ENCODE measurements at regions not wholly inside any gene's neighbourhood (a gene's known extent, or its start where the extent isn't known, plus 50 kb on each side); places are given as distances from the start of the nearest gene placed in this dataset.

DNA sequence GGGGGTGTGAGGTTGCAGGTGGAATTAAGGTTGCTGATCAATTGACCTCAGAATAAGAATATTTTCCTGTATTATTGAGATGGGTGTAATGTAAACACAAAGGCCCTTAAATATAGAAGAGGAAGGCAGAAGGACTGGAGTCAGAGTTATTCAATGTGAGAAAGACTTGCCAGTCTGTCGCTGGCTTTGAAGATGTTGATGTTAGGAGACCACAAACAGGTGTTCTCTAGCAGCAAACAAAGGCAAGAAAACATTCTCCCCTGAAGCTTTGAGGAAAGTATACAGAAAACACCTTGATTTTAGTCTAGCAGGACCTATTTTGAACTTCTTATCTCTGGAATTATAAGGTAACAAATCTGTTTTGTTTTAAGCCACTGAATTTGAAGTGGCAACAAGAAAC is 138.9 kb upstream of the PTPRK start:
- H3K4me3 ChIP-seq (ENCODE audit: low read depth, low read length, poor library complexity, severe bottlenecking): no peak overlapping the region
- BruUV-seq (replicated peaks): no TSS peak
- no peak for TF ChIP-seq CTCF (conservative IDR thresholded peaks at IDR 0.05; ENCODE audit: low read length)
- TF ChIP-seq EZH2phosphoT487 (IDR thresholded peaks at IDR 0.05; ENCODE audit: borderline replicate concordance, low read depth, low read length): no peak
- ChIA-PET CTCF (ENCODE audit: unreplicated experiment) (no interaction called here), POLR2A (no interaction called here)
- no peak for DNase-seq (ENCODE audit: low spot score)
- no peaks in the 10 kb centered on the region for H3K4me1 ChIP-seq (ENCODE audit: insufficient read depth, low read length, poor library complexity, severe bottlenecking)
- no peak overlapping the region for H2AFZ ChIP-seq (ENCODE audit: low read length)
- H3K9me2 ChIP-seq (ENCODE audit: insufficient read depth, low read length): no peaks in the 10 kb centered on the region
- intact Hi-C loops (cut with micrococcal nuclease; ENCODE audit: unreplicated experiment): no loop called here
- H3K36me3 ChIP-seq (ENCODE audit: insufficient read depth, low read length): no peaks in the 10 kb centered on the region
- H3K27ac ChIP-seq (ENCODE audit: low read depth, low read length, poor library complexity, severe bottlenecking): no peak overlapping the region
- H3K4me2 ChIP-seq (ENCODE audit: low read length): no peak overlapping the region
- H3K79me2 ChIP-seq (ENCODE audit: insufficient read depth, low read depth, low read length): no peaks in the 10 kb centered on the region
- H3K9me3 ChIP-seq (ENCODE audit: low read length): no peaks in the 10 kb centered on the region
- no peaks in the 10 kb centered on the region for H4K20me1 ChIP-seq (ENCODE audit: insufficient read depth, low read length)

DNA sequence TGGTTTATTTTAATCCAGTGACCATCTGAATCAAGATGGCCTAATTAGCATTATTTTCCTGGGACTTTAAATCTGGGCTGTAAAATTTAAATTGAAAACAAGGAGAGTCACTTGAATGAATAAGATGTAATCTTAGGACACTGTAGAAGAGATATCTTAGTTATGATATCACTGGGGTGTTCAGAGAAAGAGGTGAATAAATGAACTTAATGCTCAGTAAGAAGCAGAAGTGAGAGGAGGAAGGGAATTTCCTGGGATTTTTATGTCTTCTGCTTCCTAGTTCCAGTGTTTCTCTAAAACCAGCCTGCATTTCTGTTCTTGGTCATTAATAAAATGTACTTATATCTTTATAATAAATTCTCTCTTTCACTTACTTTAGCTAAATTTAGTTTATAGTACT is 136.8 kb upstream of the PTPRK start:
- Histone ChIP-seq H3K4me1 (ENCODE audit: insufficient read depth, low read length, poor library complexity, severe bottlenecking) (no peaks in the 10 kb centered on the region), H3K9me3 (ENCODE audit: low read length) (no peaks in the 10 kb centered on the region), H4K20me1 (ENCODE audit: insufficient read depth, low read length) (no peaks in the 10 kb centered on the region), H3K27ac (ENCODE audit: low read depth, low read length, poor library complexity, severe bottlenecking) (no peak overlapping the region), H3K9me2 (ENCODE audit: insufficient read depth, low read length) (no peaks in the 10 kb centered on the region), H3K79me2 (ENCODE audit: insufficient read depth, low read depth, low read length) (no peaks in the 10 kb centered on the region), H3K36me3 (ENCODE audit: insufficient read depth, low read length) (no peaks in the 10 kb centered on the region), H2AFZ (ENCODE audit: low read length) (no peak overlapping the region), H3K4me2 (ENCODE audit: low read length) (no peak overlapping the region), H3K4me3 (ENCODE audit: low read depth, low read length, poor library complexity, severe bottlenecking) (no peak overlapping the region)
- ChIA-PET CTCF (ENCODE audit: unreplicated experiment) (no interaction called here), POLR2A (interaction anchor here (0.6 kb wide), 1 partner anchor 42 kb away, joined by 4 read pairs; no protein-coding TSS in a partner anchor)
- intact Hi-C loops (cut with micrococcal nuclease; ENCODE audit: unreplicated experiment): no loop called here
- TF ChIP-seq EZH2phosphoT487 (IDR thresholded peaks at IDR 0.05; ENCODE audit: borderline replicate concordance, low read depth, low read length): no peak
- no peak for TF ChIP-seq CTCF (conservative IDR thresholded peaks at IDR 0.05; ENCODE audit: low read length)
- no peak for DNase-seq (ENCODE audit: low spot score)
- no TSS peak for BruUV-seq (replicated peaks)

- ChIA-PET POLR2A (interaction anchor here (1.5 kb wide), 1 partner anchor 16 kb away, joined by 3 read pairs; no protein-coding TSS in a partner anchor), CTCF (ENCODE audit: unreplicated experiment) (no interaction called here)
- no peak overlapping the region for H2AFZ ChIP-seq (ENCODE audit: low read length)
- H3K9me3 ChIP-seq (ENCODE audit: low read length): no peaks in the 10 kb centered on the region
- no peak overlapping the region for H3K27ac ChIP-seq (ENCODE audit: low read depth, low read length, poor library complexity, severe bottlenecking)
- H3K9me2 ChIP-seq (ENCODE audit: insufficient read depth, low read length): no peaks in the 10 kb centered on the region
- no TSS peak for BruUV-seq (replicated peaks)
- no peaks in the 10 kb centered on the region for H3K4me1 ChIP-seq (ENCODE audit: insufficient read depth, low read length, poor library complexity, severe bottlenecking)
- TF ChIP-seq CTCF (conservative IDR thresholded peaks at IDR 0.05; ENCODE audit: low read length) (no peak), EZH2phosphoT487 (IDR thresholded peaks at IDR 0.05; ENCODE audit: borderline replicate concordance, low read depth, low read length) (no peak)
- intact Hi-C loops (cut with micrococcal nuclease; ENCODE audit: unreplicated experiment): no loop called here
- no peaks in the 10 kb centered on the region for H3K79me2 ChIP-seq (ENCODE audit: insufficient read depth, low read depth, low read length)
- H3K4me2 ChIP-seq (ENCODE audit: low read length): no peak overlapping the region
- H3K36me3 ChIP-seq (ENCODE audit: insufficient read depth, low read length): no peaks in the 10 kb centered on the region
- H4K20me1 ChIP-seq (ENCODE audit: insufficient read depth, low read length): no peaks in the 10 kb centered on the region
- DNase-seq (ENCODE audit: low spot score): no peak
- H3K4me3 ChIP-seq (ENCODE audit: low read depth, low read length, poor library complexity, severe bottlenecking): no peak overlapping the region
Observed at GRCh38 chr6:128655978-128656498, 135.6 kb upstream of the PTPRK start.
